T-helper 9 cell (primary cell): ENCODE measurements at regions not wholly inside any gene's neighbourhood (a gene's known extent, or its start where the extent isn't known, plus 50 kb on each side); places are given as distances from the start of the nearest gene placed in this dataset.
"Not testable (repeated sequence)": the region's sequence is repeated elsewhere in the genome, so short reads cannot be mapped to it uniquely, and the experiment has no call there.

Experiments
- DNase-seq: peaks from one replicate; pipeline ENCODE4 v3.0.0-alpha.2; 2020

- DNase-seq, result no peak
Observed at GRCh38 chr5:100188778-100189177, 346.4 kb upstream of the FAM174A start.

DNA sequence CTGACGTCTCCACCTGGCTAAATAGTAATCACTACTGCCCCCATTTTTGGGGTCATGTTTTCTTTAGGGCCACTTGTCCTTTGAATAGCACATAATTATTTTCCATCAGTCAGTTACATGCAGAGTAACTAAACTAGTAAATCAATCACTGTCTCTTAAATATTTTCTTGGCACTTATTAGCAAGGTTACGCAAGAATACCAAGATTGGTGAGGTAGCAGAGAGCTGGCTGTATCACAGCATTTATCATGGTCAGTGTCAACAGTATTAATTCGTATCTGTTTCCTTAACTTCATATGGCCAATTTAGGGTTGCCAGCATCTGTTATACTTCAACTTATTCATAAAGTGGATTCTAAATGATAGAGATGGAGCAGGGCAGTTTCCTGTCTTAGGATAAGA lies 346.8 kb upstream of the FAM174A start:
- no peak for DNase-seq

DNA sequence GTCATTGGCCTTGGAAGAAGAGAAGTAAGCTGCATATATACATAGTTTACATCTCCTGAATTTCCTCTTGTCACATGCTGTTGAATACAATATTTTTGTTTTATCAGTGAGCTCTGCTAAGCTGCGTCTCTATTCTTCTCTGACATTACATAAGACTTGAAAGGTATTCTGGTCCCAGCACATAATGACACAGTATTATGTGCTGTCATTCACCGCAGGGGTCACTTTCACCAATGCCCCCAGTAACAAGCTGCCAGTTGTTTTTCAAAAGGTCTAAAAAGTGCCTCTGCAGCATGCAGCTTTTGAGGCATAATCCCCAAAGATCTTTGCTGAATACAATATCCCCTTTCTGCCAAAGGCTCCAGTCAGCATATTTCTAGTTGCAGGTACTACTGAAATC lies 349.0 kb upstream of the FAM174A start:
- no peak for DNase-seq

DNA sequence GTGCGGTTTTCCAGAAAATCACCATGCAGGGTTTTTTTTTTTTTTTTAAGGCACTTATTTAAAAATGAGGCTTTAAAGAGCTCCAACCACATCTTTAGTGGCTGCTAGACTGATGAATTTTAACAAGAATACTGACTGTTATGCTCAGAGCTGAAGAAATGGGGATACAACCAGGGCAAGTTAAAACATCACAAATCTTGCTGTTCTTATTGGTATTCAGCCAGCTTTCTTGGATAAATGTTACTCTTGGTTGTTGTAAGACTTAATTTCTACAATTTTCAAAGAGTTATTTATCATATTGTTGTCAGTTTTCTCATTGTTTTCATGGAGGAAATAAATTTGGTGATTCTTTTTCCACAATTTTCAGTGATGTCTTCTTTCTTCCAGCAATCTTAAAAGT lies 352.8 kb upstream of the FAM174A start:
- DNase-seq, result no peak

GRCh38 chr5:100175346-100175745 lies 359.8 kb upstream of the FAM174A start:
- no peak for DNase-seq

- DNase-seq, result no peak
Observed at GRCh38 chr5:100165309-100165708, 369.9 kb upstream of the FAM174A start.

- no peak for DNase-seq
Observed at GRCh38 chr5:100161868-100162267, 373.3 kb upstream of the FAM174A start.

DNA sequence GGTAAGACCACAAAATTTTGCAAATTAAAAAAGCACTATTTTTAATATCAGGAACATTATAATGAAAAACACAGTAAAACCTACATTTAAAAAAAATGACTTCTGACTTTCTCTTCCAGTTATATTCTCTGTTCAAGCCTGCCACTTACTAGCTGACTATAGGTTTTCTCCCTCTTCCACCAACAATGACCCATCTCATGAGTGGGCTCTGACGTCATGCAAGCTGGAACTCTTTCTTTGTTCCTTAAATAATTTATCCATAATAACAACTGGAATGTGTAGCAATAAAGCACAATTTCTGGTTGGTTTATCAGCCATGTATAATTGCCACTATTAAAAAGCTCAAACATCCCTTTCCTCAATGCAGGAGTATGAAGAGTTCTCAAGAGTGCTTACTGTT lies 378.1 kb upstream of the FAM174A start:
- no peak for DNase-seq

DNA sequence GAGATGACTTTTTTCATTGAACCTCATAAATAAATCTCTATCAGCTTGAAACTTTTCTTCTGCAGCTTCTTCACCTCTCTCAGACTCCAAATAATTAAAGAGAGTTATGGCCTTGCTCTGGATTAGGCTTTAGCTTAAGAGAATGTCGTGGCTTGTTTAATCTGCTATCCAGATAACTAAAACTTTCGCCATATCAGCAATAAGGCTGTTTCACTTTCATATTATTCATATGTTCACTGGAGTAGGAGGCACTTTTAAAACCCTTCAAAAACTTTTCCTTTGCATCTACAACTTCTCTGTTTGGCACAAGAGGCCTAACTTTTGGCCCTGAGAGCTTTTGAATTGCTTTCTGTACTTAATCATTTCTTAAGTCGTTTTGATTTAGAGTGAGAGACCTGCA lies 386.9 kb upstream of the FAM174A start:
- no peak for DNase-seq

GRCh38 chr5:100142607-100143006 lies 392.6 kb upstream of the FAM174A start:
- DNase-seq, result no peak

DNA sequence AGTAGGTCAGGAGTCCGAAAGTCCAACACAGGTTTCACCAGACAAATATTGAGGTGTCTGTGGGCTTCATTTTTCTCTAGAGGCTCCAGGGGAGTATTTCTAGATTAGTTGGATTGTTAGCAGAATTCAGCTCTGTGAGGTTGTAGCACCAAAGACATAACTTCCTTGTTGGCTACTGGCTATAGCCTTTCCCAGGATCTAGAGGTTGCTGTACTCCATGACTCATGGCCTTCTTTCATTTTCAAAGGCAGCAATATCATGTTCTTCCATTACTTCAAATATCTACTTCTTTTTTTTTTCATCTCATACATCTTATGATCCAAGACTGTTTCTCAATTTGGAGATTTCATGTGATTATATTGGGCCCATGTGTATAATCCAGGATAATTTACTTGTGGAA lies 404.0 kb upstream of the FAM174A start:
- DNase-seq, result no peak

GRCh38 chr5:100130307-100130706 lies 404.9 kb upstream of the FAM174A start:
- no peak for DNase-seq

GRCh38 chr5:100119903-100120302 lies 415.3 kb upstream of the FAM174A start:
- DNase-seq, result no peak

DNA sequence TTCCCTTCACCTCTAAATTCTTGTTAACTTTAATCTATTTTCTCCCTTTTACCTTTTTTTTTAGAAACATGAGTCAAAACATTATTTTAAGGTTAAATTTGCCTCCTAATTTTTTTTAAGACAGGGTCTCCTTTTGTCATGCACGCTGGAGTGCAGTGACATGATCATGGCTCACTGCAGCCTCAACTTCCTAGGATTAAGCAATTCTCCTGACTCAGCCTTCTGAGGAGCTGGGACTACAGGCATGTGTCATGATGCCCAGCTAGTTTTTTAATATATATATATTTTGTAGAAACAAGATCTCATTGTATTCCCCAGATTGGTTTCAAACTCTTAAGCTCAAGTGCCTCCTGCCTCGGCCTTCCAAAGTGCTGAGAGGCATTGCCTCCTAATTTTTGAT lies 424.7 kb upstream of the FAM174A start:
- DNase-seq, result no peak

DNA sequence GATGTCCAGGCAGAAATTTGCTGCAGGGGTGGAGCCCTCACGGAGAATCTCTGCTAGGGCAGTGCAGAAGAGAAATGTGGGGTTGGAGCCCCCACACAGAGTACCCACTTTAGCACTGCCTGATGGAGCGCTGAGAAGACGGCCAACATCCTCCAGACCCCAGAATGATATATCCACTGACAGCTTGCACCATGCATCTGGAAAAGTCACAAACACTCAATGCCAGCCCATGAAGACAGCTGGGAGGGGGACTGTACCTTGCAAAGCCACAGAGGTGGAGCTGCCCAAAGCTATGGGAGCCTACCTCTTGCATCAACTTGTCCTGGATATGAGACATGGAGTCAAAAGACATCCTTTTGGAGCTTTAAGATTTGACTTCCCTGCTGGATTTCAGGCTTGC lies 426.3 kb upstream of the FAM174A start:
- no peak for DNase-seq

DNA sequence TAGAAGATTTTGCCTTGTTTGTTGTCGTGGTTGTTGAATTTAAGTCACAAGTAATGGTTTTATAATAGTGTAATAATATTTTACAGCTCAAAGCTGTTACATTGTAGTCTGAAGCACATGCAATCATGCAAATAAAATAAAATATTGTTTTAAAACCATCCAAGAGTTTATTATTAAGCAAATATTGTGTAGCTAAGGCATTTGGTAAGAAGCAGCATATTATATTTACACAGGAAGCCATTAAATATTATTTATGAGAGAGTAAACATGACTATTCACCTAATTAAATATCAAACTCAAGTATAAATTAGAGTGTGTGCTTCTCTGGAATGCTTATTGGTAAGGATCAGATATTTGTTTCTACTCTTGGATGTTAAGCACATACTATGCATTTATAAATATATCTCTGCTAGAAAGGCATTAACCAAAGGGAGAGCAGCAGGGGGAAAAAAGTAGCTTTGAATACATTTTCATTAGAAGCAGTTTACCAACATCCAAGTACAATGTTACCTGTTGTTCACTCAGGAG lies 431.5 kb upstream of the FAM174A start:
- DNase-seq, result not testable (repeated sequence)

DNA sequence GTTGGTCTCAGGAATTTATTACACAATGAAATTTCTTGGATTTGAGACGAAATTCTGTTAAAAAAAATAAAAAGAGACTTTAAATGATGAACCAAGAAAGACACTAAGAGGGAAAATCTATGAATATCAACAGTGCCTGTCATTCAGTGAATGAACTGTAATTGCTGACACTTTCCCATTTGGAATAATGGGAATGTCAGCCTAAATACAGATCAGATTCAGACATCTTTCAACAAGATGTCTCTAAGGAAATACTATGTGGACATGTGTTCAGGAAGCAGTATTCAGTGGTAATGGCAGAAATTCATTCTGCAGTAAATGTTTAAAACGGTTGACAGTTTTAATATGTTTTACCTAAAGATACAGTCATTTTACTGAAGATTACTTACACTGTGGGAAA lies 433.7 kb upstream of the FAM174A start:
- not testable (repeated sequence) for DNase-seq

DNA sequence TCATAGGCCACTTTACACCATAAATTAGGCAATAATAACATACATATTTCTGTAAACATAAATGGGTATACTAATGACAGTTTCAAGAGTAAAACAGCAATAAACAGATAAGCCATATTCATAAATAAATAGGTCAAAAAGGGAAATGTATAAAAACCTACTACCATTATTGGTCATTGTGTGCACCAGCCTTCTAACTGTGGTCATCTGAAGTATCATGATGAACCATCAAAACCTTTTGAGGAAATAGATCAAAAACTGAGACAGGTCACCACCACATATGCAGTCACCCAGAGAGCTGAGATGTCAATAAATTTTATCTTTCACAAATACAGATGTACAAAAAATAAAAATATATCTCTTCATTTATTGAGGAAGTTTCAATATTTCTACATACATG lies 438.8 kb upstream of the FAM174A start:
- not testable (repeated sequence) for DNase-seq

DNA sequence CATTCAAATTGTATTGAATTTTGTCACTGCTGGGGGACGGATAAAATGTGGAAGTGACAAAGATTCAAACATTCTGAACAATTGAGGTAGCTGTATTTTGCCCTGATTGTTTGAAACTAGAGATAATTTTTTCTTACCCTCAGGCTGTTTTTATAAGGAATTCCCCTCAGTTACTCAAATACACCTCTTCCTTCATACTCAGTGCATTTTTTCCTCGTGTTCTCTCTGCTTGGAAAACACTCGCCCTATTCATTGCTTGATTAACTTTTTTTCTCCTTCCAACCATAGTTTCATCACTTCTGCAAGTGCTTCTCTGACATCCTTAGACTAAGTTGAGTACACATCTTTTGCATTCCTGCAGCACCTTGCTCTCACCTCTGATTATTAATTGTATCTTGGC lies 454.5 kb upstream of the FAM174A start:
- DNase-seq, result not testable (repeated sequence)

- not testable (repeated sequence) for DNase-seq
Observed at GRCh38 chr5:100079163-100079562, 456.0 kb upstream of the FAM174A start.

DNA sequence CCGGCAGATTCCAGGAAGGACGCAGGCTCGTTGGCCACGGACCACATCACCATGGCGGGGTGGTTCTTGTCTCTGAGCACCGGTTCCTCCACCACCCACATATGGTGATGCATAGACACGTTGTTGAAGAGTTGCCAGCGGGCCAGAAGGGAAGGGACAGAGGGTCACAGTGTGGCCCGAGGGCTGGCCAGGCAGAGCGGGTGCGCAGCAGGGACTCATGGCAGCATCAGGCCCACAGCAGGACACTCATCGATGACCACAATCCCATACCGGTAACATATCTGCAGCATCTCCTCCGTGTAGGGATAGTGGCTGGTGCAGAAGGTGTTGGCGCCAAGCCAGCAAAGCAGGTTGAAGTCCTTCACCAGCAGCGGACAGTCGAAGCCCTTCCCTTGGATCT lies 469.2 kb upstream of the FAM174A start:
- not testable (repeated sequence) for DNase-seq

- DNase-seq, result no peak
Observed at GRCh38 chr5:100043475-100043874, 491.7 kb upstream of the FAM174A start.

- no peak for DNase-seq
Observed at GRCh38 chr5:100026606-100027005, 508.6 kb upstream of the FAM174A start.

DNA sequence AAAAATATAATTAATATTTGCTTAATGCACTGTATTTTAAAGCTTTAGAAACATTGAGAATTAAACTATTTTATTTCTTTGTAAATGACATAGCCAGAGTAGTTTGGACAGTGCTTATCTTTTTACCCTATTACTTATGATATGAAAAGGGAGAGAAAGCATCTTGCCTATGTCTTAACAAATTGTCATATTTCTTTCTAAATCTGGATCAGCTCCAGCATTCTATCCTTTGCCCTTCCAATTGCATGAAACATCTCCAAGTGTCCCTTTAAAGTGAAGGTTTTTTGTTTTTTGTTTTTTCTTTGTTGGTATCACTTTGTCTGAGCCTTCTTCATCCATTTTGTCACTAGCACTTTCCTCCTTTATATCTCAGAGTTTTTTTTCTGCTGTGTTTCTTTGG lies 511.6 kb upstream of the FAM174A start:
- no peak for DNase-seq

GRCh38 chr5:100017520-100018262 lies 517.5 kb upstream of the FAM174A start:
- no peak for DNase-seq
